SU-DHL-6 (cell line): ENCODE measurements at regions not wholly inside any gene's neighbourhood (a gene's known extent, or its start where the extent isn't known, plus 50 kb on each side); places are given as distances from the start of the nearest gene placed in this dataset.

ENCODE experiments used
- H2AFZ ChIP-seq: fragments of 200-600 bp; sonication (generic); 2 replicates; pipeline ENCODE4 v1.6.1; 2014; ENCODE audit warnings: low read depth, mild to moderate bottlenecking, moderate library complexity, mixed read lengths, antibody characterized with exemption, low read length; ENCODE audit not compliant: severe bottlenecking
- H3F3A ChIP-seq: fragments of 200-600 bp; shearing (Covaris generic); 2 replicates; pipeline ENCODE4 v1.6.0; 2016; ENCODE audit warnings: antibody characterized with exemption, mild to moderate bottlenecking; ENCODE audit not compliant: insufficient read depth
- H3K27ac ChIP-seq: fragments of 200-600 bp; sonication (generic); 2 replicates; pipeline ENCODE4 v1.5.1; 2016; ENCODE audit warnings: low read depth, mild to moderate bottlenecking, low read length, moderate library complexity, mixed read lengths
- H3K27me3 ChIP-seq: fragments of 200-600 bp; sonication (generic), shearing (Covaris generic); 2 replicates; pipeline ENCODE4 v1.6.0; 2014; ENCODE audit warnings: mild to moderate bottlenecking, low read length
- H3K36me3 ChIP-seq: fragments of 200-600 bp; sonication (generic); 2 replicates; pipeline ENCODE4 v1.6.1; 2014; ENCODE audit warnings: mild to moderate bottlenecking, low read length, mixed read lengths
- H3K4me2 ChIP-seq: fragments of 300-600, 200-600 bp; shearing (Covaris generic), sonication (generic); 2 replicates; pipeline ENCODE4 v1.6.0; 2014; ENCODE audit warnings: low read length, low read depth, mild to moderate bottlenecking; ENCODE audit not compliant: poor library complexity, severe bottlenecking
- H3K4me3 ChIP-seq: fragments of 200-600 bp; sonication (generic); 2 replicates; pipeline ENCODE4 v1.5.1; 2014; ENCODE audit warnings: antibody characterized with exemption, low read length, mild to moderate bottlenecking, mixed read lengths; ENCODE audit not compliant: insufficient read depth, poor library complexity, severe bottlenecking
- H3K79me2 ChIP-seq: fragments of 200-600 bp; sonication (generic); 2 replicates; pipeline ENCODE4 v1.6.1; 2014; ENCODE audit warnings: mild to moderate bottlenecking, low read length, moderate library complexity; ENCODE audit not compliant: insufficient read depth
- H3K9ac ChIP-seq: fragments of 200-600 bp; sonication (generic); 2 replicates; pipeline ENCODE4 v1.7.0; 2014; ENCODE audit warnings: mild to moderate bottlenecking, low read length
- H3K9me2 ChIP-seq: fragments of 200-600 bp; sonication (generic); replicated peaks from 2 replicates; pipeline ENCODE4 v1.6.1; 2014; ENCODE audit warnings: low read length; ENCODE audit not compliant: insufficient read depth
- H3K9me3 ChIP-seq: fragments of 200-600 bp; sonication (generic); 2 replicates; pipeline ENCODE4 v1.6.1; 2014; ENCODE audit warnings: low read length, mixed read lengths; ENCODE audit not compliant: insufficient read depth
- H4K20me1 ChIP-seq: fragments of 200-600 bp; sonication (generic); 2 replicates; pipeline ENCODE4 v1.6.1; 2014; ENCODE audit warnings: low read depth, mild to moderate bottlenecking, antibody characterized with exemption, low read length, moderate library complexity, mixed read lengths
- CTCF ChIP-seq: fragments of 200-600 bp; sonication (generic); IDR thresholded peaks from one replicate; pipeline ENCODE4 v1.5.1; 2017; ENCODE audit warnings: antibody characterized with exemption, mild to moderate bottlenecking, low read length, moderate library complexity; ENCODE audit not compliant: insufficient read depth, poor library complexity, severe bottlenecking
- EZH2phosphoT487 ChIP-seq: fragments of 200-600 bp; sonication (generic), shearing (Covaris generic); conservative IDR thresholded peaks from 2 replicates; pipeline ENCODE4 v1.6.1; 2018; ENCODE audit warnings: mild to moderate bottlenecking, antibody characterized with exemption, low read length, moderate library complexity, mixed read lengths

- Histone ChIP-seq H3K27ac (no peak overlapping the region), H2AFZ (no peak overlapping the region), H3K36me3 (no peaks in the 10 kb centered on the region), H3F3A (no peaks in the 10 kb centered on the region), H3K9me2 (no peaks in the 10 kb centered on the region), H3K79me2 (no peaks in the 10 kb centered on the region), H4K20me1 (no peaks in the 10 kb centered on the region), H3K9ac (no peak overlapping the region), H3K4me3 (no peak overlapping the region), H3K9me3 (no peaks in the 10 kb centered on the region), H3K4me2 (no peak overlapping the region), H3K27me3 (no peaks in the 10 kb centered on the region)
- no peak for TF ChIP-seq CTCF
- no peak for TF ChIP-seq EZH2phosphoT487
These were observed 192.6 kb upstream of the POU1F1 start for GRCh38 chr3:87468938-87469337.

- no peak overlapping the region for H3K27ac ChIP-seq
- H3K36me3 ChIP-seq = no peaks in the 10 kb centered on the region
- H3K4me2 ChIP-seq = no peak overlapping the region
- no peaks in the 10 kb centered on the region for H3F3A ChIP-seq
- no peaks in the 10 kb centered on the region for H3K79me2 ChIP-seq
- H3K9me2 ChIP-seq = no peaks in the 10 kb centered on the region
- no peaks in the 10 kb centered on the region for H4K20me1 ChIP-seq
- H2AFZ ChIP-seq = no peak overlapping the region
- H3K9me3 ChIP-seq = no peaks in the 10 kb centered on the region
- H3K9ac ChIP-seq = no peak overlapping the region
- H3K4me3 ChIP-seq = no peak overlapping the region
- H3K27me3 ChIP-seq = no peaks in the 10 kb centered on the region
- no peak for TF ChIP-seq CTCF
- TF ChIP-seq EZH2phosphoT487 = no peak
These were observed 191.9 kb upstream of the POU1F1 start for GRCh38 chr3:87468235-87468634.

- Histone ChIP-seq H3K79me2 (no peaks in the 10 kb centered on the region), H3K9me2 (no peaks in the 10 kb centered on the region; the same call in 1 of the 2 replicates), H3K4me3 (no peak overlapping the region), H2AFZ (no peak overlapping the region), H3K27me3 (no peaks in the 10 kb centered on the region), H3K36me3 (no peaks in the 10 kb centered on the region), H3F3A (no peaks in the 10 kb centered on the region), H3K9ac (no peak overlapping the region), H3K27ac (no peak overlapping the region), H4K20me1 (no peaks in the 10 kb centered on the region), H3K4me2 (no peak overlapping the region), H3K9me3 (no peaks in the 10 kb centered on the region)
- TF ChIP-seq CTCF (no peak), EZH2phosphoT487 (no peak)
These were observed 185.8 kb upstream of the POU1F1 start for GRCh38 chr3:87462228-87462627.

GRCh38 chr3:87461443-87461842 lies 185.1 kb upstream of the POU1F1 start:
- Histone ChIP-seq H3K4me2 (no peak overlapping the region), H3K9me2 (no peaks in the 10 kb centered on the region; the same call in 1 of the 2 replicates), H3K9me3 (no peaks in the 10 kb centered on the region), H4K20me1 (no peaks in the 10 kb centered on the region), H3K4me3 (no peak overlapping the region), H3F3A (no peaks in the 10 kb centered on the region), H3K27me3 (no peaks in the 10 kb centered on the region), H3K27ac (no peak overlapping the region), H2AFZ (no peak overlapping the region), H3K79me2 (no peaks in the 10 kb centered on the region), H3K9ac (no peak overlapping the region), H3K36me3 (no peaks in the 10 kb centered on the region)
- TF ChIP-seq CTCF (no peak), EZH2phosphoT487 (no peak)
